HG02623 (cell line): ENCODE measurements at regions not wholly inside any gene's neighbourhood (a gene's known extent, or its start where the extent isn't known, plus 50 kb on each side); places are given as distances from the start of the nearest gene placed in this dataset.
"Not testable (repeated sequence)": the region's sequence is repeated elsewhere in the genome, so short reads cannot be mapped to it uniquely, and the experiment has no call there.

Experiments
- ATAC-seq: cut with Tn5 transposase; IDR thresholded peaks from one replicate; pipeline ENCODE4 v1.9.1; 2021; ENCODE audit warnings: moderate library complexity; ENCODE audit not compliant: unreplicated experiment

DNA sequence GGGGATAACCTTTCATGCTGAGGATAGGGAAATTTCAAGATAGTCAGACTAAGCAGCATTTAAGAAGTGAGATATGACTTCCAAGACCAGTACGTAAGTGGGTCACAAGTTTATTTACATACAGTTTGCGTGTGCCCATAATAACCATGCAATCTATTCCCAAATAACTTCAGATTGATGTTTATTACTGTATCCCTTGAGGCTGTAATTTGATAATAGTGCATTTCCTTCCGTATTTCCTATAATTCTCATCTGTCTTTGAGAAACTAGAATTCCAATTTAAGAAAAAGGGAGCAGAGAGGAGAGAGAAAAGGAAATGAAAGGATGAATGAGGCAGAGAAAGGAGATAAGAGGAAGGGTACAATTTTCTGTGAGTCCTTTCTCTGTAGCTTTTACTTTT is 1073.1 kb downstream of the EPHA3 start:
- ATAC-seq: no peak

DNA sequence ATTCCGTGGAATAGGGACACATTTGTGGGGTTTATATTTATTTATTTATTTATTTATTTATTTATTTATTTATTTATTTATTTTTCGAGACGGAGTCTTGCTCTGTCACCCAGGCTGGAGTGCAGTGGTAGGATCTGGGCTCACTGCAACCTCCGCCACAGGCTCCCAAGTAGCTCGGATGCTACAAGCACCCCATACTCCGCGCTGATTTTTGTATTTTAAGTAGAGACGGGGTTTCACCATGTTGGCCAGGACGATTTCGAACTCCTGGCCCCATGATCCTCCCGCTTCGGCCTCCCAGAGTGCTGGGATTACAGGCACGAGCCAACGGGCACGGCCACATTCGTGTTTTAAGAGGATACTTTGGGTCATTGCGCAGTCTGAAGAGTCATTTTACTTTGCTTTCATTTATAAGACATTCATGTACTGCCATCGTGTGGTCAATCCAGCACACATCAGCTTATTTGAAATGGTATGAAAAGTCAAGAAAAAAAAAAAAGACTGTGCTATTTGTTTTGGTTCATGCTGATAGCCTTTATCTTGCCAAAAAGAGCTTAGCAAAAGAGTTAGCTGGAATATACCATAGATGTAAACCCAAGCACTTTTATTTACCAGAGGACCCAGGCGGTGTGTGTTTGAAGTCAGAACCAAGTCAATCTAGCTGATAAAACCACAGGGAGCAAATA is 1075.0 kb downstream of the EPHA3 start:
- peak; percentile 89 for ATAC-seq

DNA sequence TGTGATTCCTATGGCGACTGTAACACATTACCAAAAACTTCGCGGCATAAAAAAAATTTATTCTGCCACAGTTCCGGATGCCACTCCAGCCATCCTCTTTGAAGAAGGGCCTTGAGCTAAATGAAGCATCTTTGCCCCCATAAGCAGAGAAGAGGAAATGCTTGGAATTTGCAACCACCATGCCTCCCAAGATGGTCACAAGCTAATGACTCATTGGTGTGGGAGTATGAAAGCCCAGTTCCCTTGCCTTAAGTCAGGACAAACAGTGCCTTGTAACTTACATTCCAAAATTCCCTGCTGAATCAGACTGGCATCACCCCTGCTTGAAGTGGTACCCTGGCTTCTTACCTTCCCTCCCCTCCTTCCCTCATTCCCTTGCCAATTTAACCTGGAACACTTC is 1077.4 kb downstream of the EPHA3 start:
- ATAC-seq: no peak

DNA sequence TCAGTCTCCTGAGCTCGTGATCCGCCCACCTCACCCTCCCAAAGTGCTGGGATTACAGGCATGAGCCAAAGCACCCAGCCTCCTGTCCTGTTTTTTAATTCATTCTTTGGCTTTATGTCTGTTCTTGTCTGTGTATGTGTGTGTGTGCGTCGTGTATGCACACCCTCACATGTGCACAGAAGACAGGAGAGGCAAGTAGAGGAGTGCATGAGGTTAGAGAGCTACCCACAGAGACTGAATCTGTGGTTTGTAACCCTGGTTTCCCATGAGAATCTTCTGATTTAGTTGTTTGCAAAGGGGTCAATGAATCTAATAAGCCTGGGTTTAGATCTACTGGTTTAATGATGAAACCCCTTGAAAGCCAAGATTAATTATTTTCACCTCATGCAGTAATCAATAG is 1090.0 kb downstream of the EPHA3 start:
- ATAC-seq: not testable (repeated sequence)

DNA sequence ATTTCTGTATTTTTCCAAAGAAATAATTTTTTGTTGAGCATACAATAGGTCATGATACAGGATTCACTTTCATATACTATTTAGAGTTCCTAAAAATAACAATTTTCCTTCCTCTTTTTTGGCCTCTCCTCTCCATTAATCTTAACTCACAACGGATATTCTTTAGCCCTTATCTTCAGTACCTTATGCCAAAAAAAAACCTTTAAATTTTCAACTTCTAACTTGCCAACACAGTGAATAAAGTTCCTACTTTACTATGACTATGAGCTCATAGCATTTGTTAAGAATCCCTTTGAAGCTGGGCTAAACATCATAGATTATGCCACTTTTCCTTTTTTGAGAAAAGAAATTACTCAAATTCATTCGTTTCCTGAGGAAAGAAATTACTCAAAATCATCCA is 1095.5 kb downstream of the EPHA3 start:
- ATAC-seq: not testable (repeated sequence)

GRCh38 chr3:90206482-90206881 is 1099.1 kb downstream of the EPHA3 start:
- ATAC-seq: not testable (repeated sequence)

DNA sequence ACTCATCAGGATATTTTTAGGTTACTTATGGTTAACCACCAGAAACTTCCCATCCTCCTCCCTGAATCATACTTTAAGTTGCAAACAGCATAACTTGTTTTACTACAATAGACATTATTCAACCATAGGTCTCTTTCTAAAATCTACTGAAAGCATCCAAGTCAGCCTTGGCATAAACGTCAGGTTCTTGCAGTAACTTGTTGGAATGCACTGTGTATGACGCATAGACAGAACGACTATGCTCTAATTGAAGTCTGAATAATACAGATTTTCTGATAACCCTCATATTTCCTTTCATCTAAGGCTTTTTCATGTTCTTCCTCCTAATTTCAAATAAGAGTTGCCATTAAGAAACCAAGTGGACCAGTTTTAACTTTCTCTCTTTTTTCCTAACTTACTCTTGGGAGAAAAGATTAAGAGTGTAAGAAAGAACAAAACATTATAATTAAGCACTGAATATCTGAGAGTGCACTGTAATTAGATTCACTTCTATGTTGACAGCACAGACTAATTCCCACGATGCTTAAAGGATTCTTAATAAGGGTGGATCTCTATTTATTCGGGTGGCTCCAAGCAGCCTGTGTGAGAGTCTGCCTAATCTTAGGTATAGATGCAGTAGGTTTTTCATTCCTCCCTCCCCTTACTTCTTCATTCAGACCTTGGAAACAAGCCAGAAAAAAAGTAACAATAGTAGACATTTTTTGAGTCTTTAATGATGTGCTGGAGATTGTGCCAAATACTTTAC is 1100.1 kb downstream of the EPHA3 start:
- ATAC-seq: not testable (repeated sequence)

GRCh38 chr3:90221900-90222299 is 1114.5 kb downstream of the EPHA3 start:
- ATAC-seq: no peak

DNA sequence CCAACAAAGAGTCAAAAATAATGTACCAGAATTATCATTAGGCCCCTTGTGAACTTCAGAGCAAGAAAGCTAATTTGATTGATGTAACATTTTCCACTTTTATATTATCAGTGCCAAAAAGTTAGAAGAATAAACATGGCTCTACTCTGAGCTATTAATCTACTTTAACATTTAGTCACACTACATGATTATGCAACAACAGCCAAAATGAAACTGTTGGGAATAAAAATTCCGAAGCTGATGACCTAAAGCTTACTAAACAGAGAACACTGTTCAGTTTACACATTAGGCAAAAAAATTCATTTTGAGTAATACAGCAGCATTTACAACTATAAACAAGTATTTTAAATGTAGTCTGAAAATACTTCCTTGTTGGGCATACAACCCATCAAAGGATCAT is 1134.1 kb downstream of the EPHA3 start:
- no peak for ATAC-seq

DNA sequence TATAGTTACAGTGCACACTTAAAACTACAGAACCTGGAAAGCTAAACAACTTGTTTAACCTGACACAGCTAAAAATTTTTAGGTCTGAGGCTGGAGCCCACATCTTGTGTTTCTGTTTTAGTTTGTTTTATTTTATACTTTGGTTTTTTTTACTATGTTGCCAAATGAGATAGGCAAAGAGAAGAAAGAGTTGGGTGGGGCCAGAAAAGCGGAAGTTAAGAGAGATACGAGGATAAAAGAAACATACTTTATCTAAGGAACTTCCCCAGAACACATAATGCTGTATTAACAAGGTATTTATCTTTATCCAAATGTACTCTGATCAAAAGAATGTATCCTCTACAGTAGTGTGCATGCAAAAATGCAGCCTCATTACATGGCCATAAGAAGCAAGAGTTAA is 1145.7 kb downstream of the EPHA3 start:
- ATAC-seq: no peak

GRCh38 chr3:90261481-90262433 is 1154.3 kb downstream of the EPHA3 start:
- no peak for ATAC-seq
